ENCODE measurements at regions not wholly inside any gene's neighbourhood (a gene's known extent, or its start where the extent isn't known, plus 50 kb on each side); places are given as distances from the start of the nearest gene placed in this dataset.

GRCh38 chr1:224817382-224817781 lies 112.1 kb upstream of the DNAH14 start:
- no peak overlapping the region for H3K4ac ChIP-seq (replicated peaks; ENCODE audit: insufficient read length, low read depth, low read length)

More at GRCh38 chr1:224817382-224817781, 112.1 kb upstream of the DNAH14 start:
- Histone ChIP-seq H2BK15ac (ENCODE audit: low read length) (no peak overlapping the region), H3K36me3 (ENCODE audit: control insufficient read depth in 2 of 4, insufficient read depth in 4 of 4, low read length in 3 of 4) (peaks cover 0 to 1% (median 0%) of the 10 kb centered on the region in 4 experiments; a peak in 1 of 8 replicates), H3K14ac (ENCODE audit: insufficient read length) (no peak overlapping the region), H3K4me3 (ENCODE audit: extremely low read depth in 1 of 4, insufficient read depth in 2 of 4, low read depth in 3 of 4, low read length in 4 of 4) (no peak overlapping the region), H4K8ac (ENCODE audit: extremely low read depth, insufficient read depth, low read length) (no peak overlapping the region), H3K27me3 (replicated peaks in 1 of 4; ENCODE audit: control insufficient read depth in 3 of 4, extremely low read depth in 1 of 4, insufficient read depth in 3 of 4, low read length in 3 of 4) (no peaks in the 10 kb centered on the region), H3K79me1 (ENCODE audit: low read depth, low read length) (no peaks in the 10 kb centered on the region), H3K56ac (replicated peaks; ENCODE audit: insufficient read length, low read depth, low read length) (no peak overlapping the region), H4K20me1 (replicated peaks in 1 of 2; ENCODE audit: control insufficient read depth in 1 of 2, insufficient read depth in 2 of 2, low read length in 2 of 2) (no peaks in the 10 kb centered on the region), H2BK12ac (ENCODE audit: low read depth, low read length) (no peak overlapping the region), H3K18ac (ENCODE audit: extremely low read depth, low read length) (no peak overlapping the region), H3K79me2 (ENCODE audit: control insufficient read depth in 1 of 2, insufficient read depth in 2 of 2, low read length in 2 of 2) (no peaks in the 10 kb centered on the region), H3K4me1 (replicated peaks in 1 of 4; ENCODE audit: control insufficient read depth in 3 of 4, insufficient read depth in 4 of 4, low read length in 3 of 4) (no peaks in the 10 kb centered on the region), H4K91ac (replicated peaks; ENCODE audit: insufficient read length, low read length) (no peak overlapping the region), H4K5ac (ENCODE audit: insufficient read length, low read depth, low read length) (no peak overlapping the region), H2AK5ac (ENCODE audit: low read depth, low read length) (no peak overlapping the region), H2BK20ac (ENCODE audit: low read length) (no peak overlapping the region), H3K27ac (ENCODE audit: low read depth, low read length) (no peak overlapping the region), H3K23me2 (ENCODE audit: low read depth, low read length) (no peaks in the 10 kb centered on the region), H3K23ac (ENCODE audit: insufficient read length) (no peak overlapping the region), H2AFZ (ENCODE audit: low read length) (no peak overlapping the region), H2BK120ac (replicated peaks; ENCODE audit: low read depth, low read length) (no peak overlapping the region), H2BK5ac (ENCODE audit: low read depth, low read length) (no peak overlapping the region), H3K4me2 (ENCODE audit: insufficient read depth in 1 of 2, low read depth in 2 of 2, low read length in 2 of 2) (no peak overlapping the region), H3K9me3 (ENCODE audit: insufficient read depth in 2 of 2, low read depth in 1 of 2, low read length in 1 of 2) (peaks cover 11% of the 10 kb centered on the region in 2 experiments; a peak in 3 of 4 replicates), H3K9ac (replicated peaks in 1 of 4; ENCODE audit: extremely low read depth in 1 of 4, low read depth in 3 of 4, low read length in 3 of 4) (no peak overlapping the region)
- TF ChIP-seq NRF1 (IDR thresholded peaks at IDR 0.05; ENCODE audit: low read depth, low read length) = no peak
- TF ChIP-seq, protein P1, sequence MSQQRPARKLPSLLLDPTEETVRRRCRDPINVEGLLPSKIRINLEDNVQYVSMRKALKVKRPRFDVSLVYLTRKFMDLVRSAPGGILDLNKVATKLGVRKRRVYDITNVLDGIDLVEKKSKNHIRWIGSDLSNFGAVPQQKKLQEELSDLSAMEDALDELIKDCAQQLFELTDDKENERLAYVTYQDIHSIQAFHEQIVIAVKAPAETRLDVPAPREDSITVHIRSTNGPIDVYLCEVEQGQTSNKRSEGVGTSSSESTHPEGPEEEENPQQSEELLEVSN (IDR thresholded peaks at IDR 0.05) = no peak
- no peak for TF ChIP-seq MAFK (IDR thresholded peaks at IDR 0.05; ENCODE audit: low read depth, low read length)
- ChIA-PET CTCF (ENCODE audit: partially characterized antibody) (interaction anchor here (1.4 kb wide), 1 partner anchor 10 kb away, joined by 4 read pairs; no protein-coding TSS in a partner anchor), POLR2A (ENCODE audit: partially characterized antibody) (no interaction called here)
- FAIRE-seq = no peak
- no peak for DNase-seq (ENCODE audit: low read depth in 1 of 2, low spot score in 2 of 2)
- WGBS, 2 experiments (ENCODE audit: extremely low coverage in 1 of 2, insufficient coverage in 1 of 2, insufficient read length in 1 of 2, insufficient replicate concordance in 2 of 2, low coverage in 1 of 2, low lambda C conversion rate in 2 of 2, missing lambda C conversion rate in 1 of 2) = 82% methylated on average over 3 of the region's 3 CpGs; no CpG with 5 or more reads in 1 of the 2 experiments
